ENCODE measurements at regions not wholly inside any gene's neighbourhood (a gene's known extent, or its start where the extent isn't known, plus 50 kb on each side); places are given as distances from the start of the nearest gene placed in this dataset.

GRCh38 chr1:177340601-177341067 lies 169.9 kb downstream of the BRINP2 start (continued):
- TF ChIP-seq JUND (IDR thresholded peaks at IDR 0.05), result no peak

GRCh38 chr1:177338376-177338775 lies 167.6 kb downstream of the BRINP2 start:
- 87% methylated on average over 1 of the region's 1 CpG for WGBS
- TF ChIP-seq CTCF (IDR thresholded peaks at IDR 0.05; ENCODE audit: low read depth, low read length, missing input control) (no peak), RAD21 (IDR thresholded peaks at IDR 0.05) (no peak), SP1 (IDR thresholded peaks at IDR 0.05) (no peak), JUND (IDR thresholded peaks at IDR 0.05) (no peak), EGR1 (IDR thresholded peaks at IDR 0.05; ENCODE audit: low read depth in 2 of 2) (no peak), FOXA1 (IDR thresholded peaks at IDR 0.05) (no peak), REST (IDR thresholded peaks at IDR 0.05) (no peak), FOXA2 (IDR thresholded peaks at IDR 0.05) (no peak), ZBTB33 (IDR thresholded peaks at IDR 0.05) (no peak)
- DNase-seq (ENCODE audit: low spot score), result no peak
- Histone ChIP-seq H3K27ac (ENCODE audit: low read depth in 1 of 2, low read length in 2 of 2) (no peak overlapping the region), H3K36me3 (ENCODE audit: control insufficient read depth in 4 of 4, insufficient read depth in 3 of 4, low read depth in 1 of 4, low read length in 3 of 4) (no peaks in the 10 kb centered on the region), H3K9ac (ENCODE audit: low read depth in 1 of 2, low read length in 2 of 2) (no peak overlapping the region), H3K4me1 (ENCODE audit: control insufficient read depth in 4 of 4, insufficient read depth in 4 of 4, low read length in 3 of 4) (no peaks in the 10 kb centered on the region), H3K9me3 (ENCODE audit: control insufficient read depth in 4 of 4, low read length in 3 of 4) (no peaks in the 10 kb centered on the region), H3K27me3 (ENCODE audit: control insufficient read depth in 4 of 4, insufficient read depth in 4 of 4, low read length in 3 of 4) (no peaks in the 10 kb centered on the region), H3K4me3 (ENCODE audit: low read depth in 1 of 3, low read length in 3 of 3) (no peak overlapping the region)

- TF ChIP-seq FOXA1 (IDR thresholded peaks at IDR 0.05) (no peak), HNF4A (conservative IDR thresholded peaks at IDR 0.05) (no peak), MAX (IDR thresholded peaks at IDR 0.05) (no peak), ATF3 (IDR thresholded peaks at IDR 0.05) (no peak), YY1 (IDR thresholded peaks at IDR 0.05) (no peak), FOXA2 (IDR thresholded peaks at IDR 0.05) (no peak), ZBTB33 (IDR thresholded peaks at IDR 0.05) (no peak), RAD21 (IDR thresholded peaks at IDR 0.05) (no peak), NR2F2 (IDR thresholded peaks at IDR 0.05) (no peak), JUND (IDR thresholded peaks at IDR 0.05) (no peak)
- Histone ChIP-seq H3K36me3 (ENCODE audit: control insufficient read depth in 4 of 4, insufficient read depth in 3 of 4, low read depth in 1 of 4, low read length in 3 of 4) (no peaks in the 10 kb centered on the region), H3K27ac (ENCODE audit: low read depth in 1 of 2, low read length in 2 of 2) (no peak overlapping the region), H3K4me3 (ENCODE audit: low read depth in 1 of 3, low read length in 3 of 3) (no peak overlapping the region), H3K9ac (ENCODE audit: low read depth in 1 of 2, low read length in 2 of 2) (no peak overlapping the region), H3K27me3 (ENCODE audit: control insufficient read depth in 4 of 4, insufficient read depth in 4 of 4, low read length in 3 of 4) (no peaks in the 10 kb centered on the region), H3K9me3 (ENCODE audit: control insufficient read depth in 4 of 4, low read length in 3 of 4) (no peaks in the 10 kb centered on the region), H3K4me1 (ENCODE audit: control insufficient read depth in 4 of 4, insufficient read depth in 4 of 4, low read length in 3 of 4) (no peaks in the 10 kb centered on the region)
- DNase-seq (ENCODE audit: low spot score), result no peak
Measured at GRCh38 chr1:177334903-177335302, 164.1 kb downstream of the BRINP2 start.
